Stimulated activated naive CD8-positive, alpha-beta T cell treated with anti-CD3 and anti-CD28 coated beads, Interleukin-15, Interleukin-2, amounts not matched to agents 100 U/mL and 50 U/mL, for 24 hours (primary cell): ENCODE measurements at regions not wholly inside any gene's neighbourhood (a gene's known extent, or its start where the extent isn't known, plus 50 kb on each side); places are given as distances from the start of the nearest gene placed in this dataset.
"Not testable (repeated sequence)": the region's sequence is repeated elsewhere in the genome, so short reads cannot be mapped to it uniquely, and the experiment has no call there.

ENCODE experiments used
- ATAC-seq: fragments of 150-1000 bp; cut with Tn5 transposase; one replicate; pipeline ENCODE4 v1.10.0; 2021
- DNase-seq: peaks from one replicate; pipeline ENCODE4 v3.0.0; 2021

- ATAC-seq (no peak), DNase-seq (no peak)
Measured at GRCh38 chr16:13631213-13631767, 288.7 kb upstream of the ERCC4 start.

GRCh38 chr16:13631916-13632315, 288.0 kb upstream of the ERCC4 start:
- DNase-seq = no peak
- no peak for ATAC-seq

- ATAC-seq, DNase-seq: not testable (repeated sequence)
Measured at GRCh38 chr16:13632504-13632903, 287.4 kb upstream of the ERCC4 start.

GRCh38 chr16:13633391-13633861, 286.5 kb upstream of the ERCC4 start:
- no peak for DNase-seq
- ATAC-seq = no peak

- ATAC-seq = no peak
Measured at GRCh38 chr16:13634253-13634652, 285.7 kb upstream of the ERCC4 start.

GRCh38 chr16:13634959-13635358, 285.0 kb upstream of the ERCC4 start:
- DNase-seq (no peak), ATAC-seq (no peak)

More at GRCh38 chr16:13634253-13634652, 285.7 kb upstream of the ERCC4 start:
- DNase-seq = no peak

GRCh38 chr16:13638218-13638617, 281.7 kb upstream of the ERCC4 start:
- DNase-seq (no peak), ATAC-seq (no peak)

GRCh38 chr16:13643412-13643811, 276.5 kb upstream of the ERCC4 start:
- DNase-seq (no peak), ATAC-seq (no peak)

GRCh38 chr16:13645601-13646245, 274.2 kb upstream of the ERCC4 start:
- DNase-seq (no peak), ATAC-seq (no peak)

- DNase-seq (no peak), ATAC-seq (no peak)
Measured at GRCh38 chr16:13660807-13661206, 259.1 kb upstream of the ERCC4 start.

- ATAC-seq = no peak
- DNase-seq = no peak
Measured at GRCh38 chr16:13665876-13666275, 254.1 kb upstream of the ERCC4 start.

- no peak for ATAC-seq
- DNase-seq = no peak
Measured at GRCh38 chr16:13672196-13672595, 247.8 kb upstream of the ERCC4 start.

GRCh38 chr16:13680021-13680889, 239.7 kb upstream of the ERCC4 start:
- ATAC-seq = no peak
- DNase-seq = no peak

- ATAC-seq = no peak
Measured at GRCh38 chr16:13684819-13685563, 235.0 kb upstream of the ERCC4 start.

GRCh38 chr16:13696017-13696416, 223.9 kb upstream of the ERCC4 start:
- no peak for ATAC-seq
- DNase-seq = no peak

More at GRCh38 chr16:13684819-13685563, 235.0 kb upstream of the ERCC4 start:
- DNase-seq = no peak

- no peak for ATAC-seq
Measured at GRCh38 chr16:13697013-13697412, 222.9 kb upstream of the ERCC4 start.

GRCh38 chr16:13697568-13697967, 222.4 kb upstream of the ERCC4 start:
- DNase-seq (no peak), ATAC-seq (no peak)

More at GRCh38 chr16:13697013-13697412, 222.9 kb upstream of the ERCC4 start:
- DNase-seq = no peak

- DNase-seq = no peak
- ATAC-seq = no peak
Measured at GRCh38 chr16:13702614-13703013, 217.3 kb upstream of the ERCC4 start.

- no peak for DNase-seq
- no peak for ATAC-seq
Measured at GRCh38 chr16:13708347-13709120, 211.4 kb upstream of the ERCC4 start.

- no peak for DNase-seq
- no peak for ATAC-seq
Measured at GRCh38 chr16:13718748-13719147, 201.2 kb upstream of the ERCC4 start.

GRCh38 chr16:13727943-13728342, 192.0 kb upstream of the ERCC4 start:
- DNase-seq (no peak), ATAC-seq (no peak)

- no peak for DNase-seq
- ATAC-seq = no peak
Measured at GRCh38 chr16:13733561-13733960, 186.4 kb upstream of the ERCC4 start.
